Heart right ventricle (tissue), 16 donors: ENCODE measurements at regions not wholly inside any gene's neighbourhood (a gene's known extent, or its start where the extent isn't known, plus 50 kb on each side); places are given as distances from the start of the nearest gene placed in this dataset.

Experiments used
- ATAC-seq, 8 donors: fragments of 200-7000 bp; cut with Tn5 transposase; one replicate each; pipeline ENCODE4 v1.9.1; 2020; ENCODE audit warnings: mild to moderate bottlenecking in 8 of 8, moderate library complexity in 8 of 8, moderate number of reproducible peaks in 1 of 8
- DNase-seq, 2 donors: peaks; one replicate each; pipeline ENCODE4 v3.0.0-alpha.2; 2020
- H3K27ac ChIP-seq, 10 donors: fragments of 200-600 bp; sonication (generic) in 2 of 10; one replicate each; pipeline versions ENCODE4 v1.5.0 to v1.8.0; 2020 to 2022; ENCODE audit warnings: mild to moderate bottlenecking in 3 of 10
- H3K27me3 ChIP-seq, 7 donors: fragments of 200-600 bp; one replicate each; pipeline ENCODE4 v1.8.0; 2021 to 2022; ENCODE audit warnings: mild to moderate bottlenecking in 2 of 7
- H3K36me3 ChIP-seq, 9 donors: fragments of 200-600 bp; sonication (generic) in 1 of 9; one replicate each; pipeline versions ENCODE4 v1.5.0 to v1.8.0; 2020 to 2022; ENCODE audit warnings: mild to moderate bottlenecking in 2 of 9
- H3K4me1 ChIP-seq, 9 donors: fragments of 200-600 bp; sonication (generic) in 1 of 9; one replicate each; pipeline versions ENCODE4 v1.5.0 to v1.8.0; 2020 to 2022; ENCODE audit warnings: mild to moderate bottlenecking in 4 of 9
- H3K4me3 ChIP-seq, 10 donors: fragments of 200-600 bp; sonication (generic) in 2 of 10; one replicate each; pipeline versions ENCODE4 v1.5.0 to v1.8.0; 2020 to 2022; ENCODE audit warnings: mild to moderate bottlenecking in 7 of 10, moderate library complexity in 2 of 10
- H3K9me3 ChIP-seq, 11 donors: fragments of 200-600 bp in 10 of 11; sonication (generic) in 2 of 11; one replicate each; pipeline versions ENCODE4 v1.5.0 to v1.8.0; 2013 to 2022; ENCODE audit warnings: mild to moderate bottlenecking in 2 of 11, control low read depth in 1 of 11, moderate library complexity in 1 of 11
- WGBS, 2 donors: extraction: QIAGEN DNeasy Blood & Tissue Kit; methylation state at CpG; one replicate each; pipeline ENCODE4 v1.1.7; 2013; ENCODE audit warnings: inconsistent platforms in 1 of 2; 5-methylcytosine and 5-hydroxymethylcytosine counted together
- intact Hi-C, 10 donors: fragments of 100-400 bp; cut with DNase I; formaldehyde crosslinking; loops; one replicate each; pipeline versions ENCODE4 v1.11.1 to v1.14.2; 2022
- TF ChIP-seq, protein P1 (sequence below), 9 donors: fragments of 200-600 bp; sonication (generic) in 2 of 9; IDR thresholded peaks; one replicate each; pipeline versions ENCODE4 v1.5.0 to v1.8.0; 2021 to 2022; ENCODE audit warnings: antibody characterized with exemption in 9 of 9, mild to moderate bottlenecking in 5 of 9, moderate library complexity in 1 of 9
- donor health status: Arrhythmogenic right ventricular cardiomyopathy.
- donor health status: ischemic (EF 13 %, LVEDD 7.1; RV severe dilation, severe dysfunction).
- donor health status: healthy with polysubstance abuse.
- donor health status: DM: no; HTN: yes; CAD: no.
- donor health status: DM: no; HTN: no; CAD: no.
- donor health status: ischemic (EF 25% LVEDD 6.9; RV normal size, moderate dysfunction).
- donor health status: ischemic (EF 25% LVEDD 5.7; RV mildly dilated, moderate dysfunction).
- donor health status: healthy.
- donor health status: DM: yes; HTN: yes; CAD: no.
- donor health status: Ischemic cardiomyopathy.
- donor health status: ischemic (EF 35%, LVEDD 5.7; RV mildly dilated, moderate dysfunction).
- donor health status: nonischemic (EF 11% LVEDD 7.7; RV severe dilation, severe dysfunction).
- donor health status: DM: yes; HTN: yes; CAD: no.
- donor health status: PGD.
- donor health status: ischemic (EF 29% LVEDD 5.4; RV normal size, mild dysfunction).
- donor health status: nonischemic (EF 23%, LVEDD 6.1; RV moderate dilation, normal function).

DNA sequence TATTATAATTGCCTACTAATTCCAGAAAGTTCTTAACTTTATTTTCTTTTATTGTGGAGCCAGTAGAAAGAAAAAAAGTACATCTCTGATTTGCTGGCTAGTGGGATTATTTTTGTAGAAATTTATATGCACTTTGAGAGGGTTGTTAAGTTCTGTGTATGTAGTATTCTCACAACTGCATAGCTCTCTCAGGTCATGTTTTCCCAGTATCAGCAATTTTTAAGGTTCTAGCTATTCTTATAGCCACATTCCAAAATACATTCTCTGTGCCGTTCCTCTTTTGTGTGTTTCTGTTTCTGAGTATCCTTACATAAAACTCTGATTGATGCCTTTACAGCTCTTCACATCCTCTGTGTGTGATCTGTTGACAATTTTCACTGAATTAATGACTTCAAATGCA, 199.3 kb upstream of the KYNU start:
- Histone ChIP-seq H3K36me3 (no peaks in the 10 kb centered on the region), H3K4me1 (no peaks in the 10 kb centered on the region), H3K4me3 (no peak overlapping the region), H3K27me3 (peaks cover 0 to 5% (median 0%) of the 10 kb centered on the region in 7 donors), H3K27ac (no peak overlapping the region), H3K9me3 (no peaks in the 10 kb centered on the region)
- intact Hi-C loops: no loop called here
- DNase-seq (no peak), ATAC-seq (no peak)
- 74 to 86% methylated on average over 1 of the region's 1 CpG for WGBS, 2 donors
- TF ChIP-seq, protein P1, sequence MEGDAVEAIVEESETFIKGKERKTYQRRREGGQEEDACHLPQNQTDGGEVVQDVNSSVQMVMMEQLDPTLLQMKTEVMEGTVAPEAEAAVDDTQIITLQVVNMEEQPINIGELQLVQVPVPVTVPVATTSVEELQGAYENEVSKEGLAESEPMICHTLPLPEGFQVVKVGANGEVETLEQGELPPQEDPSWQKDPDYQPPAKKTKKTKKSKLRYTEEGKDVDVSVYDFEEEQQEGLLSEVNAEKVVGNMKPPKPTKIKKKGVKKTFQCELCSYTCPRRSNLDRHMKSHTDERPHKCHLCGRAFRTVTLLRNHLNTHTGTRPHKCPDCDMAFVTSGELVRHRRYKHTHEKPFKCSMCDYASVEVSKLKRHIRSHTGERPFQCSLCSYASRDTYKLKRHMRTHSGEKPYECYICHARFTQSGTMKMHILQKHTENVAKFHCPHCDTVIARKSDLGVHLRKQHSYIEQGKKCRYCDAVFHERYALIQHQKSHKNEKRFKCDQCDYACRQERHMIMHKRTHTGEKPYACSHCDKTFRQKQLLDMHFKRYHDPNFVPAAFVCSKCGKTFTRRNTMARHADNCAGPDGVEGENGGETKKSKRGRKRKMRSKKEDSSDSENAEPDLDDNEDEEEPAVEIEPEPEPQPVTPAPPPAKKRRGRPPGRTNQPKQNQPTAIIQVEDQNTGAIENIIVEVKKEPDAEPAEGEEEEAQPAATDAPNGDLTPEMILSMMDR (IDR thresholded peaks at IDR 0.05): no peak

DNA sequence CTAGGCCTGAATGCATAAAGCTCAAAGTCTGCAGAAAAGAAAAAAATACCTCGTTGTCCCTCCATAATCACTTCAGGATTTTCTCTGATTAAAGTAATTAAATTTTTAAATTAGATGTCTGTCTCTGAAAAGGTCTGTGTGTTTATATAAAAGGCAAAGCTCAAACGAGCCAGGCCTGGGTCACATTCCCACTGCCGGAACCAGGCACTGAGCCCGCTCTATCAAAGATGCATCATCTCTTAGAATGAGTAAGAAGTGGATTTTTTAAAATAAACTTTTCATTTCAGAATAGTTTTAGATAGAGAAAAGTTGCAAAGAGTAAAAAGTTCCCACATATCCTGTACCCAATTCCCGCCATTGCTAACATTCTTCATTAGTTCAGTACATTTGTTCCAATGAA, 202.1 kb upstream of the KYNU start:
- DNase-seq: no peak
- no peak for ATAC-seq
- intact Hi-C loops: no loop called here

DNA sequence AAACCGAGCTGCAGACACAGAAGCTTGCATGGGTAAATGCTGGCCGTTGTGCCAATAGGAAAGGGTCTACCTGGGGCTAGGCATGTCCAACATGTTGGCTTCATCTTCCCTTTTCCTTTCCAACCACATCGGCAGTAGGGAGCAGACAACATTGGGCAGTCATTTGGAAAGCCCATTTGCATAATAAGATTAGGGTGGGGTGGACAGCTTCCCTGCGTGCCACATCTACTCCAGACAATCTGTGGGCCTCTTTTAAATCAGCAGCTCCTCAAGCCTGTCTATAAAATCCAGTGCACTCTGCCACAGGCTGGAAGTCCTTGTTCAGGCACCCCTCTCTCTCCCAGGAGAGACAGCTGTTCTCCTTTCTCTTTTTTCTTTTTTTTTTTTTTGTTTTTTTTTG, 203.6 kb upstream of the KYNU start:
- ATAC-seq (no peak), DNase-seq (no peak)
- Histone ChIP-seq H3K4me1 (no peaks in the 10 kb centered on the region), H3K4me3 (no peak overlapping the region), H3K27me3 (no peaks in the 10 kb centered on the region), H3K27ac (no peak overlapping the region), H3K36me3 (no peaks in the 10 kb centered on the region), H3K9me3 (no peaks in the 10 kb centered on the region)
- 66 to 70% methylated on average over 4 of the region's 4 CpGs for WGBS, 2 donors
- TF ChIP-seq, protein P1 (IDR thresholded peaks at IDR 0.05): no peak
- intact Hi-C loops: no loop called here

More for the DNA sequence above, 202.1 kb upstream of the KYNU start:
- Histone ChIP-seq H3K4me1 (no peaks in the 10 kb centered on the region), H3K36me3 (no peaks in the 10 kb centered on the region), H3K4me3 (no peak overlapping the region), H3K9me3 (no peaks in the 10 kb centered on the region), H3K27me3 (no peaks in the 10 kb centered on the region), H3K27ac (no peak overlapping the region)
- TF ChIP-seq, protein P1 (IDR thresholded peaks at IDR 0.05): no peak
- 82 to 89% methylated on average over 5 of the region's 5 CpGs for WGBS, 2 donors

DNA sequence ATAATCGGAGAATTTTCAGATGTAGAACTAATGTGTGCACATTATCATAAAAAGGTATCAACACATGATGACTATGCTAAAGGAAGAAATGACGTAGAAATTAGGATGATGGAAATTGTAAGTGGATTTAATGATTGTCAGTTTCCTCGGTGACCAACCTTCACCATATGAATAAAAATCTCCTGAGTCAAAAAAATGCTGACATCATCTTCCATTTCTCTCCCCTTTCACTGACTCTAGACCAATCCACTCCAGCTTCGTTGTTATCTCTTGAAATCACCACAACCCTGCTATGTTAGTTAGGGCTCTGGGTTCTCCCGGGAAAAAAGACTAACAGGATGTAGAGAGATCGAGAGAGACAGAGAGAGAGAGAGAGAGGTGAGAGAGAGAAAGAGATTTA, 204.8 kb upstream of the KYNU start:
- Histone ChIP-seq H3K27me3 (no peaks in the 10 kb centered on the region), H3K9me3 (no peaks in the 10 kb centered on the region), H3K4me1 (no peaks in the 10 kb centered on the region), H3K27ac (no peak overlapping the region), H3K4me3 (no peak overlapping the region), H3K36me3 (no peaks in the 10 kb centered on the region)
- intact Hi-C loops: no loop called here
- DNase-seq (no peak), ATAC-seq (no peak)
- TF ChIP-seq, protein P1 (IDR thresholded peaks at IDR 0.05): no peak
- 80 to 81% methylated on average over 6 of the region's 6 CpGs for WGBS, 2 donors

DNA sequence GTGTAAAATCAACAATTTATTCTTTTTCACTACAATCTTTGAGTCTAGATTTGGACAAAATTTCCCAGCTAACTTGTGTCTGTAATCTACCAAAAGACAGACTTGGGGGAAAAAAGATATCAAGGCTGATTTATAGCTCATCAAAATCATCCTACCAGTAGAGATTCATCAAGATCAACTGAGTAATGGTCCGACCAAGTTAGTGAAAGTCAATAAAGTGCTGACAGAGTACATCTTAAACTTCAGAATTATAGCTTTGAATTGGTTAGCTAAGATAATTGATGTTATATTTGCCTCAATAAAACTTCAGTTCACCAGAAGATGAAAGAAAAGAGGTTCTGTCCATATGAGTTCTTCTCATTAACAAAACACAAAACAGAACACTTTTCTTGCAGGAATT, 207.1 kb upstream of the KYNU start:
- Histone ChIP-seq H3K27me3 (no peaks in the 10 kb centered on the region), H3K36me3 (no peaks in the 10 kb centered on the region), H3K4me3 (no peak overlapping the region), H3K4me1 (no peaks in the 10 kb centered on the region), H3K27ac (no peak overlapping the region), H3K9me3 (no peaks in the 10 kb centered on the region)
- ATAC-seq (no peak), DNase-seq (no peak)
- 61 to 66% methylated on average over 1 of the region's 1 CpG for WGBS, 2 donors
- intact Hi-C loops: no loop called here
- TF ChIP-seq, protein P1 (IDR thresholded peaks at IDR 0.05): no peak
